NCI-H69 (cell line): ENCODE measurements at regions not wholly inside any gene's neighbourhood (a gene's known extent, or its start where the extent isn't known, plus 50 kb on each side); places are given as distances from the start of the nearest gene placed in this dataset.

Experiments used
- DNase-seq: peaks from one replicate; lab custom pipeline; 2025; lab: John Stamatoyannopoulos, UW

DNA sequence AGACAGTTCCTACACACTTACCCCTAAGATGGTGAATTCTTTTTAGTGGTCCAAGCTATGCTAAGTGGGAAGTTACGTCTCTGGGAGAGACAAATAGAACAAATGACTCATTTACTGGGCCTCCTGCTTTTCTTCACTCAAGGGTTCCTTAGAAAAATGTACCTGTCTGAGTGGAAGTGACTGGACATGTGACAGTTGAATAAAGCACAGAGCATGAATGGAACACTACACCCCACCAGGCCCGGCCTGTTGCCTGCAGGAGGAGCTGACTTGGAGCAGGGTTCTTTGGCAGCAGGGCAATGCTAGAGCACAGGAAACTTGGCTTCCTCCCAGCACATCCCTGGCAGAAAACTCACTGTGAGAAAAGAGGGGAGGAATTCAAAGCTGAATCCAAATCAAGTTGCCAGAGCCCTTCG is 451.0 kb upstream of the SETBP1 start:
- peak; percentile 31 for DNase-seq

- DNase-seq: no peak
Observed at GRCh38 chr18:44231936-44232335, 448.8 kb upstream of the SETBP1 start.

GRCh38 chr18:44232500-44232899 is 448.2 kb upstream of the SETBP1 start:
- no peak for DNase-seq

GRCh38 chr18:44238454-44238853 is 442.2 kb upstream of the SETBP1 start:
- no peak for DNase-seq

GRCh38 chr18:44238911-44239310 is 441.8 kb upstream of the SETBP1 start:
- DNase-seq: no peak

GRCh38 chr18:44241020-44241419 is 439.7 kb upstream of the SETBP1 start:
- DNase-seq: no peak

GRCh38 chr18:44245019-44245418 is 435.7 kb upstream of the SETBP1 start:
- DNase-seq: peak; percentile 18

DNA sequence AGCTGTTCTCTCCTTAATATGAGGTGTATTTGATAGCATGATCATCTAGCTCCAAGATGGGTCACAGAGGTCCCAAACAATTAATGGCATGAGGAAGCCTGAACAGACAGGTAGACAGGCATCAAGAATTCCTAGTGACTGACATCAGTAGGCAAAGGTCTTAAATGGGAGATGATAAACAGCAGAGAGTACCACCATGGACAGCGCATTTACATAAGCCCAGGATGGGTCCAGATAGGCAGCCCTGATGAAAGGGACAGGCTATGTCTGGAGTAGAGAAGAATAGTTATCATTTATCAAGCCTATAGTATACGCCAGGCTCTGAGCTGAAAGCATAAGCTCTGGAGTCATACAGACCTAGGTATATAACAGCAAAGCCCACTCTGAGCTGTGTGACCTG is 434.7 kb upstream of the SETBP1 start:
- DNase-seq: no peak

- DNase-seq: no peak
Observed at GRCh38 chr18:44258086-44258485, 422.6 kb upstream of the SETBP1 start.

DNA sequence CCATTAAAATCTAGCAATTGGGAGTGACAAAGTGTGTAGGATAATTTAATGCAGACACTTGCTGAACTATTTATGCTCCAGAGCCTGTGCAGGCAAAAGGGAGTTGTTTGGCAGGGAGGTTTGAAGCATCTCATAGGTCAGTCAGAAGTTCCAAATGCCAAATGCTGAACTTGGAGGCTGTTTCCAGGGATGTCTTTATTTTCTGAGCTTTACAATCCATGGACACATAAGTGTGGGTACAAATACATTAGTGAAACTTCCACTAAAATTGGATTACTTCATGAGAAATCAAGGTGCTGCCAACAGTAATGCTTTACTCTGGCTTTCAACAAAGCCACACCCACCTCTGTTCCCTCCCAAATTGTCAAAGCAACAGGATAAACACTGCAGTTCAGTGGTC is 422.1 kb upstream of the SETBP1 start:
- no peak for DNase-seq

- DNase-seq: no peak
Observed at GRCh38 chr18:44259610-44260009, 421.1 kb upstream of the SETBP1 start.

GRCh38 chr18:44265437-44265836 is 415.3 kb upstream of the SETBP1 start:
- no peak for DNase-seq

GRCh38 chr18:44273298-44273697 is 407.4 kb upstream of the SETBP1 start:
- no peak for DNase-seq

DNA sequence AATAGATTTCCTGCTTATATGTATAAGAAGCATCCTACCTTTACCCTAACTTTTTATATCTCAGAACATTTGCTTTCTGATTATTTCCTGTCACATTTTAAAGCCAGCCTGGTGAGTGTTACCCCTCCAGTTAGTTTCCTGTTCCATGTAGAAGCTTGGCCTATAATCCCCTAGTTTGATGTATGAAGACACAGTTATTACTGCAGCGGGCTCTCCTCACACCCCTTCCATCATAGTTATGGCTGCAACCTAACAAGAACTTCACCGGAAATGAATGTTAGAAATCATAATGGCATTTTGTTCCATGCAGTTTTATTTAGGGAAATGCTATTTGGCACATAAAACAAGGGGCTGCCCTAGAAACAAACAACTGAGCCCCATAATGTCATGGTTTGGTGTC is 400.2 kb upstream of the SETBP1 start:
- DNase-seq: no peak

- DNase-seq: no peak
Observed at GRCh38 chr18:44286049-44286448, 394.6 kb upstream of the SETBP1 start.

- DNase-seq: peak; percentile 28
Observed at GRCh38 chr18:44290366-44290977, 390.2 kb upstream of the SETBP1 start.

GRCh38 chr18:44298566-44298965 is 382.1 kb upstream of the SETBP1 start:
- DNase-seq: no peak

GRCh38 chr18:44309185-44309584 is 371.5 kb upstream of the SETBP1 start:
- DNase-seq: no peak

GRCh38 chr18:44320619-44321460 is 359.8 kb upstream of the SETBP1 start:
- DNase-seq: peak; percentile 20

DNA sequence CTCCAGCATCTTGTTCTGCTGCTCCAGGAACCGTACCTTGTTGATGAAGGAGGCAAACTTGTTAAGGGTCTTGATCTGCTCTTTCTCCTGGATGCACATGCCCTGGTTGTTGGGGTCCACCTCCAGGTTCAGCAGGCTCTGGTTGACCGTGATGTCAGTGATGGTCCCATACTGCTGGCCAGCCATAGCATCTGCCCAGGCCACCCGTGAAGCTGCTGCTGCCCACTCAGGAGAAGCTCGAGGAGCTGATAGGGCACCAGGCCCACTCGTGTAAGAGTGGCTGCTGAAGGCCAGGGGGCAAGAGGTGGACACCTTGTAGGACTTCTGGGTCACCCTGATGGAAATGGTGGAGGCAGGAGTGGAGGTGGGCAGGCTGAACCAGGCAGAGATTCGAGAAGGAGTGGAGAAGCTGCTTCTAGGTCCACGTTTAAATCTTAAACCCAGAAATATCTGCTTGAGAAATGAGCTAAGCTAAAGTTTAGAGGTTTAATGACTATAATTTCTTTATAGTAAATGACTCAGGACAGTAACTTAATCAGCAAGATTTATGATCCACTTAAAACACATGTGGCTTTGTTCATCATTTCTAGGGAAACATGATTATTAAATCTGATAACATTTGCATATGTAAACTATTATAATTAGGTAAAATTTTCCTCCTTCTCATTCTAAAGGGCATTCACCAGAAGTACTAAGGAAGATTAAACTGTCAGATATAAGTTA is 358.7 kb upstream of the SETBP1 start:
- peak; percentile 45 for DNase-seq

DNA sequence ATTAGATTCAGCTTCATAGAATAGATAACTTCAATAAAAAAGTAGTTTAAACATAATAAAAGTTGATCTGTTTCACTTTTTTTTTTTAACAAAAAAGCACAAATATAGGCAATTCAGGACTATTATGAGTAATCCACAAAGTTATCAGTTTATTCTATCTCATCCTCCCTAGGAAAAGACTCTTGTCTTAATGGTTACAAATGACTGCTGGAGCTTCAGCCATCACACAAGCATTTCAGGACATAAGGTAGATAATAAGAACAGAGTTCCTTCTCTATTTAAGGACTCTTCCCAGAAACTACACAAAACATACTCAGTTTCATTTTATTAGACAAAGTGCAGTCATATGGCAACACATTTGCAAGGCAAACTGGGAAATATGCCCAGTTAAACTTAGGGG is 357.6 kb upstream of the SETBP1 start:
- no peak for DNase-seq

DNA sequence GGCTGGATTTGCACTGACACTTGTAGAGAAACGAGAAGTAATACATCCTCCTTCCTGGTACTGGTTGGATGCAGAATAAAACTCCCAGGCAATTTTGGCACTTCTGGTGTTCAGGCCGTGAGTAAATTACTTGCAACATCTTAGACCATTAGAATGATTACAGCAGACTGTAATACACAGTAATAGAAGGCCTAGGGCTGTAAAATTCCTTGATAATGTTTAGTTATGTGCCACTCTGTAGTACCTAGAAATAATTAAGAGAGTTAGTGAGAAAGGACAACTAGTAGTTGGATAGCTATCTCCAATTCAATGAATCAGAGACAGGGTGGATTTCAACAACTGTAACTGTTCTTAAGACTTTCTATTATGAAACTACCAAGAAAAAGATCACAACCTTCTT is 356.3 kb upstream of the SETBP1 start:
- DNase-seq: no peak
